ENCODE measurements at regions not wholly inside any gene's neighbourhood (a gene's known extent, or its start where the extent isn't known, plus 50 kb on each side); places are given as distances from the start of the nearest gene placed in this dataset.

DNA sequence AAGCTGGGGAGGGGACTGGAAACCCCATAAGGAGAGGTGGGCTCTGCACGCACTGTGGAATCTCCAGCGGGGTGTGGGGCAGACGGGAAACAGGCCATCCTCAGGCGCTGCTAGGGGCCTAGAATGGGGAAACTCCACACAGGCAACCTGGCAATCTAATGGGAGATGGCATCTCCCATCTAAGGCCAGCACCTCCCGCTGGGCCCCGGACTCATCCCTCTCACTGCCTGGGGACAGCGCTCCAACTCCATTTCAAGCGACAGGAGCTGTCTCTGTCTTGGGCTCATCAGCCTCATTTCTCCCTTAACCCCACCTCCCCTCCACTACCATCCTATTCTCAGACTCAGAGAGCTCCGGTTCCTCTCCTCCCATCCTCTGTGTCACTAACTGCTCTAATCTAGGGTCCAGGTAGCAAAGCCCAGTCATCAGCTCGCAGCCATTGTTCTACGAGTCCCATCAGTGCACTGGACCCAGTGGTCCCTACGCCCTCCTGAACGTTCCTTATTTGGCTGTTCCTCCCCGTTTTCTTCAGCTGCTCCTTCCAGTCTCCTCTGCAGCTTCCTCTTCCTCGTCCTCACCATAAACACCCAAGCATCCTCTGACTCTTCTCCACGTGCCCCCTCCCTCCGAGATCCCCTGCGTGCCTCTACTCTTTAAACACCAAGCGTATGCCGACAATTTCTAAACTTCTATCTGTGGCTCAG, 93.4 kb upstream of the CASZ1 start:
- H3K27me3 Mint-ChIP-seq (ENCODE audit: unreplicated experiment), result peaks cover 14% of the 10 kb centered on the region
- H3K4me1 Mint-ChIP-seq (ENCODE audit: unreplicated experiment), result peaks cover 10% of the 10 kb centered on the region
- TF ChIP-seq, protein P1, sequence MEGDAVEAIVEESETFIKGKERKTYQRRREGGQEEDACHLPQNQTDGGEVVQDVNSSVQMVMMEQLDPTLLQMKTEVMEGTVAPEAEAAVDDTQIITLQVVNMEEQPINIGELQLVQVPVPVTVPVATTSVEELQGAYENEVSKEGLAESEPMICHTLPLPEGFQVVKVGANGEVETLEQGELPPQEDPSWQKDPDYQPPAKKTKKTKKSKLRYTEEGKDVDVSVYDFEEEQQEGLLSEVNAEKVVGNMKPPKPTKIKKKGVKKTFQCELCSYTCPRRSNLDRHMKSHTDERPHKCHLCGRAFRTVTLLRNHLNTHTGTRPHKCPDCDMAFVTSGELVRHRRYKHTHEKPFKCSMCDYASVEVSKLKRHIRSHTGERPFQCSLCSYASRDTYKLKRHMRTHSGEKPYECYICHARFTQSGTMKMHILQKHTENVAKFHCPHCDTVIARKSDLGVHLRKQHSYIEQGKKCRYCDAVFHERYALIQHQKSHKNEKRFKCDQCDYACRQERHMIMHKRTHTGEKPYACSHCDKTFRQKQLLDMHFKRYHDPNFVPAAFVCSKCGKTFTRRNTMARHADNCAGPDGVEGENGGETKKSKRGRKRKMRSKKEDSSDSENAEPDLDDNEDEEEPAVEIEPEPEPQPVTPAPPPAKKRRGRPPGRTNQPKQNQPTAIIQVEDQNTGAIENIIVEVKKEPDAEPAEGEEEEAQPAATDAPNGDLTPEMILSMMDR (IDR thresholded peaks at IDR 0.05; ENCODE audit: unreplicated experiment), result no peak
- H3K9me3 Mint-ChIP-seq (ENCODE audit: unreplicated experiment), result no peaks in the 10 kb centered on the region
- no peak overlapping the region for H3K27ac Mint-ChIP-seq (ENCODE audit: unreplicated experiment)
- H3K4me3 Mint-ChIP-seq (ENCODE audit: unreplicated experiment), result no peak overlapping the region
- no peaks in the 10 kb centered on the region for H3K36me3 Mint-ChIP-seq (ENCODE audit: low read depth, unreplicated experiment)
- no peak for DNase-seq (ENCODE audit: low spot score)

DNA sequence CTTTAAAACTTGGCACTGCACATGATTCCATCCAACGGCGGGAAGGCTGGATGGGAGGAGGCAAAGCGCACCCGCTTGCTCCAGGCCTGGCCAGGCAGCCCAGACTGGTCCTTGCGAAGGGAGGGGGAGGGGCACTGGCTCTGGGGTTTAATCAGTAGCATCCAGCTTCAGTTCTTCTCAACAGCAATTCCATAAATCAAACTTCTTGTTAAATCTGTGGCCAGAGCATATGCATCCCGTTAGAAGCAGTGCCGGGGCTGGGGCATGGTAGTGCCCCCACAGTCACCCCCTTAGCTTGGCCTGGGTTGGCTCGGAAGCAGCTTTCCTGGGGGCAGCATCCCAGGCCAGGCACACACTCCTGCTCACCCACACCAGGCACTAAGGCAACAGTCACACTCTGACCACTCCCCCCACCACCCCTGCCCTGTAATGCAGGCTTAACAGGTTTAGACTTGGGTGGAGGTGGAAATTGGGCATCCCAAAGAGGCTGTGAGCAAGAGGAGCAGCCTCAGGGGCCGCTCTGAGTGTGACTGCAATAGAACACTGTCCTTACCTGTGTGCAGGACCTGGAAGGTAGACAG, 94.1 kb upstream of the CASZ1 start:
- TF ChIP-seq, protein P1 (IDR thresholded peaks at IDR 0.05; ENCODE audit: unreplicated experiment), result no peak
- H3K4me1 Mint-ChIP-seq (ENCODE audit: unreplicated experiment), result peaks cover 10% of the 10 kb centered on the region
- H3K27ac Mint-ChIP-seq (ENCODE audit: unreplicated experiment), result no peak overlapping the region
- H3K9me3 Mint-ChIP-seq (ENCODE audit: unreplicated experiment), result no peaks in the 10 kb centered on the region
- peaks cover 17% of the 10 kb centered on the region for H3K27me3 Mint-ChIP-seq (ENCODE audit: unreplicated experiment)
- H3K4me3 Mint-ChIP-seq (ENCODE audit: unreplicated experiment), result no peak overlapping the region
- no peaks in the 10 kb centered on the region for H3K36me3 Mint-ChIP-seq (ENCODE audit: low read depth, unreplicated experiment)
- no peak for DNase-seq (ENCODE audit: low spot score)

DNA sequence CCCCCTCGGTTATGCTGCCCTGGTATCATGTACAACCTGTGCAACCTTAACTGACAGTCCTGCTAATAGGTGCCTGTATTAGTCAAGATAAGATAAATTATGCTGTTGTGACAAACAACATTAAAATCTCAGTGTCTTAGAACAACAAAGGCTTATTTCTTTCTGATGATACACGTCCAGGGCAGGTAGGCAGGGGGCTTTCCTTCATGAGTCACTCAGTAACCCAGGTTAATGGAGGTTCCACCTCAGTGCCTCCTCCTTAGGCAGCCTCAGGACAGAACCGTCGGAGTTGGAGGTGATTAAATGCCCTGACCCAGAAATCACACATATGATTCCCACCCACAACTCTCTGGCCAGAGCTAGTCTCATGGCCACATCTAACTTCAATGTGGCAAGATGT, 94.6 kb upstream of the CASZ1 start:
- Mint-ChIP-seq H3K4me3 (ENCODE audit: unreplicated experiment) (no peak overlapping the region), H3K4me1 (ENCODE audit: unreplicated experiment) (peaks cover 10% of the 10 kb centered on the region), H3K36me3 (ENCODE audit: low read depth, unreplicated experiment) (no peaks in the 10 kb centered on the region), H3K27me3 (ENCODE audit: unreplicated experiment) (peaks cover 17% of the 10 kb centered on the region), H3K27ac (ENCODE audit: unreplicated experiment) (no peak overlapping the region), H3K9me3 (ENCODE audit: unreplicated experiment) (no peaks in the 10 kb centered on the region)
- DNase-seq (ENCODE audit: low spot score), result no peak
- TF ChIP-seq, protein P1 (IDR thresholded peaks at IDR 0.05; ENCODE audit: unreplicated experiment), result no peak

DNA sequence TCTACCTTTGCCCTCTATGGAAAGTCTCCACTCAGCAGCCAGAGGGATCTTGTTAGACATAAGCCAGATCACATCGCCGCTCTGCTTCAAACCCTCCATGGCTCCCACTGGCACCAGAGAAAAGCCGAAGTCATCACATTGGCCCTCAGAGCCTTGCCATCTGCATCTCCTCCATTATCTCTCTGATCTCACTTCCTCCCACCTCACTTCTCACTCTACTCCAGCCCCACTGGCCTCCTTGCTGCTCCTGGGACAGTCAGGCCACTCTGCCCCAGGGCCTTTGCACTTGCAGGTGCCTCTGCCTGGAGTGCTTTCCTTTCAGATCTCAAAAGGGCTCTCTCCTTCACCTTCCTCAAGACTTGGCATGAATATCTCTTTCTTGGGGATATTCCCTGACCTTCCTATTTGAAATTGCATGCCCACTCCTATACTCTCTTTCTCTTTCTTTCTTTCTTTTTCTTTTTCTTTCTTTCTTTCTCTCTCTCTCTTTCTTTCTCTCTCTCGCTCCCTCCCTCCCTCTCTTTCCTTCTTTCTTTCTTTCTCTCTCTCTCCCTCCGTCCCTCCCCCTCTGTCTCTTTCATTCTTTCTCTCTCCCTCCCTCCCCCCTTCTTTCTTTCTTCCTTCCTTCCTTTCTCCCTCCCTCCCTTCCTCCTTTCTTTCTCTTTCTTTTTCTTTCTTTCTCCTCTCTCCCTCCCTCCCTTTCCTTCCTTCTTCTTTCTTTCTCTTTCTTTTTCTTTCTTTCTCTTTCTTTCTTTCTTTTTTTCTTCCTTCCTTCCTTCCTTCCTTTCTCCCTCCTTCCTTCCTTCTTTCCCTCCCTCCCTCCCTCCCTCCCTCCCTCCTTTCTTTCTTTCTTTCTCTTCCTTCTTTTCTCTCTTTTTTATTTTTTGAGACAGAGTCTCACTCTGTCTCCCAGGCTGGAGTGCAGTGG, 96.0 kb upstream of the CASZ1 start:
- Mint-ChIP-seq H3K4me1 (ENCODE audit: unreplicated experiment) (peaks cover 10% of the 10 kb centered on the region), H3K27ac (ENCODE audit: unreplicated experiment) (no peak overlapping the region), H3K9me3 (ENCODE audit: unreplicated experiment) (no peaks in the 10 kb centered on the region), H3K36me3 (ENCODE audit: low read depth, unreplicated experiment) (no peaks in the 10 kb centered on the region), H3K27me3 (ENCODE audit: unreplicated experiment) (peaks cover 16% of the 10 kb centered on the region), H3K4me3 (ENCODE audit: unreplicated experiment) (no peak overlapping the region)
- no peak for DNase-seq (ENCODE audit: low spot score)
- TF ChIP-seq, protein P1 (IDR thresholded peaks at IDR 0.05; ENCODE audit: unreplicated experiment), result no peak

Data from endothelial cell (in vitro differentiated cells).